Fibroblast of skin of back (primary cell): ENCODE measurements at regions not wholly inside any gene's neighbourhood (a gene's known extent, or its start where the extent isn't known, plus 50 kb on each side); places are given as distances from the start of the nearest gene placed in this dataset.
A peak's percentile ranks its signal among the peaks of the same experiment; 100 is the strongest.
"Not testable (repeated sequence)": the region's sequence is repeated elsewhere in the genome, so short reads cannot be mapped to it uniquely, and the experiment has no call there.

ENCODE experiments used
- DNase-seq: peaks from one replicate; pipeline ENCODE4 v3.0.0-alpha.2; 2013

- no peak for DNase-seq
These were observed 153.0 kb upstream of the LRATD1 start for GRCh38 chr2:14479486-14479885.

GRCh38 chr2:14480120-14480519 lies 152.4 kb upstream of the LRATD1 start:
- DNase-seq, result no peak

GRCh38 chr2:14480906-14481305 lies 151.6 kb upstream of the LRATD1 start:
- DNase-seq, result no peak

GRCh38 chr2:14492920-14493503 lies 139.5 kb upstream of the LRATD1 start:
- peak; percentile 87 for DNase-seq

- no peak for DNase-seq
These were observed 137.8 kb upstream of the LRATD1 start for GRCh38 chr2:14494759-14495158.

- no peak for DNase-seq
These were observed 131.5 kb upstream of the LRATD1 start for GRCh38 chr2:14501061-14501460.

- DNase-seq, result not testable (repeated sequence)
These were observed 125.6 kb upstream of the LRATD1 start for GRCh38 chr2:14506955-14507354.

- DNase-seq, result no peak
These were observed 121.0 kb upstream of the LRATD1 start for GRCh38 chr2:14511541-14511940.

GRCh38 chr2:14513903-14514302 lies 118.6 kb upstream of the LRATD1 start:
- no peak for DNase-seq

- DNase-seq, result peak; percentile 96
These were observed 115.7 kb upstream of the LRATD1 start for GRCh38 chr2:14516844-14517243.

- no peak for DNase-seq
These were observed 114.8 kb upstream of the LRATD1 start for GRCh38 chr2:14517731-14518130.

GRCh38 chr2:14520385-14520945 lies 112.1 kb upstream of the LRATD1 start:
- no peak for DNase-seq

- DNase-seq, result peak; percentile 51
These were observed 108.3 kb upstream of the LRATD1 start for GRCh38 chr2:14524041-14524802.

GRCh38 chr2:14524803-14525080 lies 107.8 kb upstream of the LRATD1 start:
- no peak for DNase-seq

- peak; percentile 22 for DNase-seq
These were observed 102.0 kb upstream of the LRATD1 start for GRCh38 chr2:14530506-14530905.

GRCh38 chr2:14533131-14533757 lies 99.3 kb upstream of the LRATD1 start:
- DNase-seq, result no peak

GRCh38 chr2:14535156-14535555 lies 97.4 kb upstream of the LRATD1 start:
- no peak for DNase-seq

GRCh38 chr2:14536976-14537375 lies 95.5 kb upstream of the LRATD1 start:
- no peak for DNase-seq

GRCh38 chr2:14540015-14540414 lies 92.5 kb upstream of the LRATD1 start:
- DNase-seq, result no peak

- DNase-seq, result no peak
These were observed 89.2 kb upstream of the LRATD1 start for GRCh38 chr2:14543284-14543683.

- DNase-seq, result no peak
These were observed 88.3 kb upstream of the LRATD1 start for GRCh38 chr2:14544247-14544646.

GRCh38 chr2:14547830-14548229 lies 84.7 kb upstream of the LRATD1 start:
- no peak for DNase-seq

- no peak for DNase-seq
These were observed 81.9 kb upstream of the LRATD1 start for GRCh38 chr2:14550658-14551057.

- DNase-seq, result no peak
These were observed 81.4 kb upstream of the LRATD1 start for GRCh38 chr2:14551069-14551468.
